Left forelimb (tissue), 1 donor: ENCODE measurements at regions not wholly inside any gene's neighbourhood (a gene's known extent, or its start where the extent isn't known, plus 50 kb on each side); places are given as distances from the start of the nearest gene placed in this dataset.
"Not testable (repeated sequence)": the region's sequence is repeated elsewhere in the genome, so short reads cannot be mapped to it uniquely, and the experiment has no call there.

ENCODE experiments used
- DNase-seq: peaks from one replicate; pipeline ENCODE4 v3.0.0-alpha.2; 2018; ENCODE audit warnings: low spot score

- no peak for DNase-seq
These were observed 208.1 kb upstream of the TENM4 start for GRCh38 chr11:79648766-79649520.

GRCh38 chr11:79637219-79637618 lies 196.4 kb upstream of the TENM4 start:
- DNase-seq = no peak

GRCh38 chr11:79634905-79635304 lies 194.1 kb upstream of the TENM4 start:
- no peak for DNase-seq

GRCh38 chr11:79627281-79627680 lies 186.5 kb upstream of the TENM4 start:
- no peak for DNase-seq

GRCh38 chr11:79626135-79627075 lies 185.6 kb upstream of the TENM4 start:
- no peak for DNase-seq

GRCh38 chr11:79623375-79623774 lies 182.5 kb upstream of the TENM4 start:
- no peak for DNase-seq

GRCh38 chr11:79617561-79617960 lies 176.7 kb upstream of the TENM4 start:
- no peak for DNase-seq

- no peak for DNase-seq
These were observed 175.6 kb upstream of the TENM4 start for GRCh38 chr11:79616392-79616851.

GRCh38 chr11:79615425-79615824 lies 174.6 kb upstream of the TENM4 start:
- DNase-seq = no peak

- DNase-seq = no peak
These were observed 169.8 kb upstream of the TENM4 start for GRCh38 chr11:79610678-79611077.

- DNase-seq = no peak
These were observed 169.3 kb upstream of the TENM4 start for GRCh38 chr11:79610139-79610538.

- no peak for DNase-seq
These were observed 168.7 kb upstream of the TENM4 start for GRCh38 chr11:79609511-79609910.

- DNase-seq = not testable (repeated sequence)
These were observed 165.6 kb upstream of the TENM4 start for GRCh38 chr11:79606461-79606860.

- DNase-seq = no peak
These were observed 159.9 kb upstream of the TENM4 start for GRCh38 chr11:79600711-79601110.

- no peak for DNase-seq
These were observed 154.0 kb upstream of the TENM4 start for GRCh38 chr11:79594834-79595233.

- no peak for DNase-seq
These were observed 152.0 kb upstream of the TENM4 start for GRCh38 chr11:79592824-79593223.

GRCh38 chr11:79592406-79592805 lies 151.6 kb upstream of the TENM4 start:
- DNase-seq = no peak

- DNase-seq = no peak
These were observed 141.6 kb upstream of the TENM4 start for GRCh38 chr11:79582434-79582833.

- no peak for DNase-seq
These were observed 138.2 kb upstream of the TENM4 start for GRCh38 chr11:79579063-79579462.

- no peak for DNase-seq
These were observed 137.3 kb upstream of the TENM4 start for GRCh38 chr11:79578116-79578515.

- no peak for DNase-seq
These were observed 134.9 kb upstream of the TENM4 start for GRCh38 chr11:79575701-79576100.

GRCh38 chr11:79570104-79570503 lies 129.3 kb upstream of the TENM4 start:
- DNase-seq = no peak

- DNase-seq = no peak
These were observed 123.6 kb upstream of the TENM4 start for GRCh38 chr11:79564288-79564925.
